ENCODE measurements at regions not wholly inside any gene's neighbourhood (a gene's known extent, or its start where the extent isn't known, plus 50 kb on each side); places are given as distances from the start of the nearest gene placed in this dataset.

DNA sequence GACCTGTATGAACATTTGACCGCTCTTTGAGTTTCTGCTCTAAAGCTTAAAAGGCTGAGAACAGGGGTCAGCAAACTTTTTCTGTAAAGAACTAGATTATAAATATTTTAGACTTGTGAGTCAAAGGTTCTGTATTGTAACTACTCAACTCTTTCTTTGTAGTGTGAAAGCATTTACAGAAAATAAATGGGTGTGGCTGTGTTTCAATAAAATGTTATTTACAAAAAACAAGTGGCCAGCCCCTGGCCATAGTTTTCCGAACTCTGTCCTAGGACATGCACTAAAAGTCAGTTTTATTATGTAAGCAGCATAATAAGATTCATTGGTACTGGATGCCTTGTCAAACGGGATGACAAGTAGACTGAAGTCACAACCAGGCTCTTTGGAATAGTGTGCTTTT, 434.9 kb downstream of the ZEB2 start:
- no peaks in the 10 kb centered on the region for H4K20me1 ChIP-seq (replicated peaks; ENCODE audit: control insufficient read depth, insufficient read depth, low read length)
- 45% methylated on average over 3 of the region's 3 CpGs for WGBS (ENCODE audit: insufficient coverage, low coverage, missing lambda C conversion rate)
- POLR2A ChIA-PET: interaction anchor here (0.8 to 1.3 kb wide), 3 partner anchors 15 to 32 kb away, joined by 3 to 4 read pairs (median 3); no protein-coding TSS in a partner anchor
- TF ChIP-seq NRF1 (conservative IDR thresholded peaks at IDR 0.05 in 1 of 2, IDR thresholded peaks at IDR 0.05 in 1 of 2) (no peak), ZNF561 (CRISPR knock-in tag; conservative IDR thresholded peaks at IDR 0.05) (no peak), ZNF436 (CRISPR knock-in tag; IDR thresholded peaks at IDR 0.05) (no peak), ZNF76 (CRISPR knock-in tag; IDR thresholded peaks at IDR 0.05; ENCODE audit: borderline replicate concordance) (no peak), MEF2A (IDR thresholded peaks at IDR 0.05; ENCODE audit: control insufficient read depth, low read depth, low read length) (no peak), YBX1 (IDR thresholded peaks at IDR 0.05) (no peak), ZFP1 (CRISPR knock-in tag; IDR thresholded peaks at IDR 0.05) (no peak), ZNF79 (CRISPR knock-in tag; IDR thresholded peaks at IDR 0.05; ENCODE audit: low read depth) (no peak)
- TF ChIP-seq, protein P1, sequence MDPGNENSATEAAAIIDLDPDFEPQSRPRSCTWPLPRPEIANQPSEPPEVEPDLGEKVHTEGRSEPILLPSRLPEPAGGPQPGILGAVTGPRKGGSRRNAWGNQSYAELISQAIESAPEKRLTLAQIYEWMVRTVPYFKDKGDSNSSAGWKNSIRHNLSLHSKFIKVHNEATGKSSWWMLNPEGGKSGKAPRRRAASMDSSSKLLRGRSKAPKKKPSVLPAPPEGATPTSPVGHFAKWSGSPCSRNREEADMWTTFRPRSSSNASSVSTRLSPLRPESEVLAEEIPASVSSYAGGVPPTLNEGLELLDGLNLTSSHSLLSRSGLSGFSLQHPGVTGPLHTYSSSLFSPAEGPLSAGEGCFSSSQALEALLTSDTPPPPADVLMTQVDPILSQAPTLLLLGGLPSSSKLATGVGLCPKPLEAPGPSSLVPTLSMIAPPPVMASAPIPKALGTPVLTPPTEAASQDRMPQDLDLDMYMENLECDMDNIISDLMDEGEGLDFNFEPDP (CRISPR knock-in tag; IDR thresholded peaks at IDR 0.05): no peak
- TF ChIP-seq, protein P2, sequence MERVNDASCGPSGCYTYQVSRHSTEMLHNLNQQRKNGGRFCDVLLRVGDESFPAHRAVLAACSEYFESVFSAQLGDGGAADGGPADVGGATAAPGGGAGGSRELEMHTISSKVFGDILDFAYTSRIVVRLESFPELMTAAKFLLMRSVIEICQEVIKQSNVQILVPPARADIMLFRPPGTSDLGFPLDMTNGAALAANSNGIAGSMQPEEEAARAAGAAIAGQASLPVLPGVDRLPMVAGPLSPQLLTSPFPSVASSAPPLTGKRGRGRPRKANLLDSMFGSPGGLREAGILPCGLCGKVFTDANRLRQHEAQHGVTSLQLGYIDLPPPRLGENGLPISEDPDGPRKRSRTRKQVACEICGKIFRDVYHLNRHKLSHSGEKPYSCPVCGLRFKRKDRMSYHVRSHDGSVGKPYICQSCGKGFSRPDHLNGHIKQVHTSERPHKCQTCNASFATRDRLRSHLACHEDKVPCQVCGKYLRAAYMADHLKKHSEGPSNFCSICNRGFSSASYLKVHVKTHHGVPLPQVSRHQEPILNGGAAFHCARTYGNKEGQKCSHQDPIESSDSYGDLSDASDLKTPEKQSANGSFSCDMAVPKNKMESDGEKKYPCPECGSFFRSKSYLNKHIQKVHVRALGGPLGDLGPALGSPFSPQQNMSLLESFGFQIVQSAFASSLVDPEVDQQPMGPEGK (CRISPR knock-in tag; IDR thresholded peaks at IDR 0.05; ENCODE audit: borderline replicate concordance): no peak
- TF ChIP-seq, protein P3, sequence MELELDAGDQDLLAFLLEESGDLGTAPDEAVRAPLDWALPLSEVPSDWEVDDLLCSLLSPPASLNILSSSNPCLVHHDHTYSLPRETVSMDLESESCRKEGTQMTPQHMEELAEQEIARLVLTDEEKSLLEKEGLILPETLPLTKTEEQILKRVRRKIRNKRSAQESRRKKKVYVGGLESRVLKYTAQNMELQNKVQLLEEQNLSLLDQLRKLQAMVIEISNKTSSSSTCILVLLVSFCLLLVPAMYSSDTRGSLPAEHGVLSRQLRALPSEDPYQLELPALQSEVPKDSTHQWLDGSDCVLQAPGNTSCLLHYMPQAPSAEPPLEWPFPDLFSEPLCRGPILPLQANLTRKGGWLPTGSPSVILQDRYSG (tag; conservative IDR thresholded peaks at IDR 0.05; ENCODE audit: low read depth): no peak

More for the DNA sequence above, 434.9 kb downstream of the ZEB2 start:
- DNase-seq (ENCODE audit: extremely low read depth in 1 of 4, low spot score in 3 of 4) (no peak), FAIRE-seq (no peak), ATAC-seq (no peak)
- Histone ChIP-seq H3K9me1 (ENCODE audit: control insufficient read depth, insufficient read depth, low read length) (no peaks in the 10 kb centered on the region), H3K9ac (ENCODE audit: insufficient read depth in 1 of 2, low read depth in 2 of 2, low read length in 2 of 2) (no peak overlapping the region), H3K4me3 (no peak overlapping the region), H3K27me3 (ENCODE audit: control insufficient read depth in 2 of 2, insufficient read depth in 2 of 2, low read length in 2 of 2) (no peaks in the 10 kb centered on the region), H3K36me3 (ENCODE audit: control insufficient read depth, insufficient read depth, low read length) (no peaks in the 10 kb centered on the region), H3K27ac (ENCODE audit: extremely low read depth, low read depth, low read length) (no peak overlapping the region), H3K9me3 (replicated peaks; ENCODE audit: control insufficient read depth, insufficient read depth, low read depth, low read length) (no peaks in the 10 kb centered on the region), H3K4me2 (ENCODE audit: insufficient read depth, low read length) (no peak overlapping the region), H2AFZ (ENCODE audit: low read depth, low read length) (no peak overlapping the region), H3K79me2 (ENCODE audit: control insufficient read depth, insufficient read depth, low read length) (no peaks in the 10 kb centered on the region), H3K4me1 (replicated peaks in 1 of 2; ENCODE audit: control insufficient read depth in 2 of 2, insufficient read depth in 2 of 2, low read length in 2 of 2) (no peaks in the 10 kb centered on the region)
- intact Hi-C loops (cut with micrococcal nuclease) (no loop called here), in situ Hi-C loops (cut with MboI) (no loop called here)
- no TSS peak for BruUV-seq (replicated peaks)
- CTCF ChIA-PET (ENCODE audit: low intra/inter-chr PET ratio): no interaction called here
